SJSA1 (cell line): ENCODE measurements at regions not wholly inside any gene's neighbourhood (a gene's known extent, or its start where the extent isn't known, plus 50 kb on each side); places are given as distances from the start of the nearest gene placed in this dataset.

Experiments
- DNase-seq, 2 experiments: peaks; one replicate each; pipeline ENCODE4 v3.0.0-alpha.2; 2015 to 2020; ENCODE audit warnings: low spot score in 2 of 2, low read depth in 1 of 2
- H3K27ac ChIP-seq: fragments of 250-450 bp; sonication (Bioruptor Pico); 2 replicates; pipeline ENCODE4 v1.5.1; 2020; ENCODE audit warnings: mild to moderate bottlenecking, moderate library complexity
- H3K27me3 ChIP-seq: fragments of 250-450 bp; sonication (Bioruptor Pico); replicated peaks from 2 replicates; pipeline ENCODE4 v1.5.1; 2020; ENCODE audit warnings: mild to moderate bottlenecking, moderate library complexity
- H3K36me3 ChIP-seq: fragments of 250-450 bp; sonication (Bioruptor Pico); 2 replicates; pipeline ENCODE4 v1.5.1; 2020; ENCODE audit warnings: mild to moderate bottlenecking
- H3K4me1 ChIP-seq: fragments of 250-450 bp; sonication (Bioruptor Pico); replicated peaks from 2 replicates; pipeline ENCODE4 v1.6.1; 2021; ENCODE audit warnings: mild to moderate bottlenecking
- H3K4me3 ChIP-seq: fragments of 250-450 bp; sonication (Bioruptor Pico); 2 replicates; pipeline ENCODE4 v1.5.1; 2020; ENCODE audit warnings: mild to moderate bottlenecking
- H3K9me3 ChIP-seq: fragments of 250-450 bp; sonication (Bioruptor Pico); replicated peaks from 2 replicates; pipeline ENCODE4 v1.5.1; 2020; ENCODE audit warnings: mild to moderate bottlenecking

DNA sequence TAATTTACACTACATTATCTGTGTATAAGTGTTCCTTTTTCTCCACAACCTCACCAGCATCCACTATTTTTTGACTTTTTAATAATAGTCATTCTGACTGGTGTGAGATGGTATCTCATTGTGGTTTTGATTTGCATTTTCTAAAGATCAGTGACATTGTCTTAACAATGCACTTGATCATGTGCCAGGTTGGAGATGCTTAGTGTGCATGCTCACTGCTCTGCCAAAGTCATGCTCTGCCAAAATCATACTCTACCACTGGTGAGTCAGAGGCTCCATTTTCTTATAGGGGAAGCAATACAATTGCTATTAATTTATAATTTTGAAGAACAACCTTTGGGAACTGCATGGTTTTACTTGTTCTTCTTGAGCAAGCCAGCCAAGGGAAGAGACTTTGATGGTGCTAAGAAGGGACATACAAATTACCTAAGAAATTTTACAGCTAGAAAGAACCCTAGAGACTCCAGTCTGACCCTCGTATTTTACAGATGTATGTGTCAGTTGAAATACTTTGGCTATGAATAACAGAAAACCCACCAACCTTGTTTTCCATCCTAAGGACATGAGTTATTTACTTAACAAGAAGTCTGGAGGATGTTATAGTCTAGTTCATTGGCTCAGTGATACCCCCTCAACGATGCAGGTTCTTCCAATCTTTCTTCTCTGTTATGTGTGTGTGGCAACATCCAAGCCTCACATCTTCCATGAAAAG lies 368.9 kb downstream of the DDX10 start:
- Histone ChIP-seq H3K27me3 (no peaks in the 10 kb centered on the region), H3K9me3 (no peaks in the 10 kb centered on the region), H3K4me1 (peaks cover 19% of the 10 kb centered on the region), H3K36me3 (no peaks in the 10 kb centered on the region), H3K4me3 (no peak overlapping the region), H3K27ac (no peak overlapping the region)
- no peak for DNase-seq

DNA sequence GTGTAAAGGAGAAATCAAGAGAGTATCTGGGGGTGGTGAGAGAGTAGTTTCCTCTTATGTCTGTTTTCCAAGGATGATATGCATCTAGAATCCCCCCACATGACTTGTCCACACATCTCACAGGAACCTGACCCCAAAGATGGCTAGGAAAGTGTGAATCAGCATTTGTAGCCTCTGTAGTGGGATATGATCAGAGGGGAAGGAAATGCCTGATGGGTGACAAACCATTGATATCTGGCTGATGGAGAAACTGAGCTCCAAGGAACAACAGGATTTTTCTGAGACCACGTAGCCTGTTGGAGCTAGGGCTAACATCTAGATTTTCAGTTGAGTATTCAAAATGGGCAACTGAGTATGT lies 369.4 kb downstream of the DDX10 start:
- Histone ChIP-seq H3K27me3 (no peaks in the 10 kb centered on the region), H3K9me3 (no peaks in the 10 kb centered on the region), H3K27ac (no peak overlapping the region), H3K4me1 (peaks cover 20% of the 10 kb centered on the region), H3K4me3 (no peak overlapping the region), H3K36me3 (no peaks in the 10 kb centered on the region)
- no peak for DNase-seq

DNA sequence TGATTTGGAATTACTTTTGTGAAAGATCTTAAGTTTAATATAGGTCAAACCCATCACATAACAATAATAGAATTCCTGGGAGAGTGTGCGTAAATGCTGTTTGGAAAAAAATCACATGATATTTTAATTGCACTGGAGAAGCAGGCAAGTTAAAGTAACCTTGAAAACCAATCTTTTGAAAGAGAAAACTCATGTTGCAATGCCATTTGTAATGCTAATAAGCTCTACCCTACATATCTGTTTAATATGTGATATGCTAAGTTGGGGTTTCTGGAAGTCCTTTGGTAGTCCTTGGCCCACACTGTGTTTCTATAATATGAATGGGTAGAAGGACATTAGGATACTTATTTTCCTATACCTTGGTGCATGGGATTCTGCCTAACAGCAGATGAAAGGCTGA lies 370.4 kb downstream of the DDX10 start:
- Histone ChIP-seq H3K9me3 (no peaks in the 10 kb centered on the region), H3K4me1 (peaks cover 20% of the 10 kb centered on the region), H3K27ac (no peak overlapping the region), H3K4me3 (no peak overlapping the region), H3K36me3 (no peaks in the 10 kb centered on the region), H3K27me3 (no peaks in the 10 kb centered on the region)
- no peak for DNase-seq

DNA sequence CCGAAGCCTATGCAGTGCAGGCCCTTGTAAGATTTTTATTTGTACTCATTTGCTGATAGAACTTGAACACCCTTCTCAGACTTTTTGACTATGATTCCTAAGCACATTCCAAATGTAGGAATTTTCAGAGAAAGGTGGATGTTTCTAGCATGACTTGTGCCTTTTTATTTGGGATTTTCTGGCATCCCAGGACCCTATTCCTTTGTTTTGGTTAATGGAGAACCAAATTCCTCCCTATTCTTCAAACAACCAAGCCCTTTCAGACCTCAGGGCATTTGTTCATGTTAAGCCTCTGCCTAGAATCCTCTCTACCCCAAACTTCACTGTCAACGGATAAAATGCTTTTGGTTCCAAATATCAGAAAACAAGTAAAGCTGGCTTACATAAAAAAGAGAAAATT lies 371.1 kb downstream of the DDX10 start:
- Histone ChIP-seq H3K9me3 (no peaks in the 10 kb centered on the region), H3K27me3 (no peaks in the 10 kb centered on the region), H3K4me1 (peaks cover 20% of the 10 kb centered on the region), H3K36me3 (no peaks in the 10 kb centered on the region), H3K4me3 (no peak overlapping the region), H3K27ac (no peak overlapping the region)
- DNase-seq: peak in 1 of 2 experiments; percentile 2

DNA sequence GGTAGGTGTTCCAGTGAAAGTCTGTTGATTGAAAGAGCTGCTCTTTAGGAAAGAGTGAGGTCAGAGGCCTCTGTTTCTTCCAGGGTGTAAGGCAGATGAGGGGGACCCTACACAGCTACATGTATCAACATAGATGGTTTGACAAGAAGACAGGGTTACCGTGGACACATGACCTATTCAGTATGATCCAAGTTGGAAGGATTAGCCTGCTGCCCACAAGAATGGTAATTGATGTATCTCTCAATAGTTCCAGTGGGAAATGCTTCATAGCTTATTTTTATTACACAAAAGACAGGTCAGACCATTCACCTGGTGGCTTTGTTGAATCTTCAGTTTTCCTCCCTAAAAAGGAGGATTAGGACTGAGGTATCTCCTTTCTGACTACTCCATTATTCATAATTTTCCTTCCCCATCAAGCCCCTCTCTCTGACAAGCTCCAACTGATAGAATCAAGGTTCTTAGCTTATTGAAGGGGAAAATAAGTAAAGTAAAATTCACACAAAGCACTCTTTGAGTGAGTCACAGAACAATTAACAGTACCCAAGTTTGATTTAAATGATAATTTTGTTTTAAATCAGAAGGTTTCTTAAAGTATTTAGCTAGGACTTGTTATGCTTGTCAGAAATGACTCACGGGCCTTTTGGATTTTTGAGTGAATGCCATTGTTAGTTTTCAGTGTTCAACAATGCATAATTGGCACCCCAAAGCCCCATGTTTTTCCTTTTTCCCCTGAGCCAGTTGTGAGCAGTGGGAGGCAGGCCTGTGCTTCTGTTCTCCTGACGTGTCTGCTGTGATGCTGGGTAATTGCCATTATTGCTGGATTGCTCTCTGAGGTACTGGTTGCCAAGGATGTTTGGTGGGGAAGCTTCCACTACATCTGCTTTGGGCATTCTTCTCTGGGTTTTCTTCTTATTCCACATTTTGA lies 373.2 kb downstream of the DDX10 start:
- Histone ChIP-seq H3K27me3 (no peaks in the 10 kb centered on the region), H3K4me1 (peaks cover 20% of the 10 kb centered on the region), H3K36me3 (no peaks in the 10 kb centered on the region), H3K4me3 (no peak overlapping the region), H3K27ac (no peak overlapping the region), H3K9me3 (no peaks in the 10 kb centered on the region)
- peak; percentile 19 to 39 for DNase-seq

DNA sequence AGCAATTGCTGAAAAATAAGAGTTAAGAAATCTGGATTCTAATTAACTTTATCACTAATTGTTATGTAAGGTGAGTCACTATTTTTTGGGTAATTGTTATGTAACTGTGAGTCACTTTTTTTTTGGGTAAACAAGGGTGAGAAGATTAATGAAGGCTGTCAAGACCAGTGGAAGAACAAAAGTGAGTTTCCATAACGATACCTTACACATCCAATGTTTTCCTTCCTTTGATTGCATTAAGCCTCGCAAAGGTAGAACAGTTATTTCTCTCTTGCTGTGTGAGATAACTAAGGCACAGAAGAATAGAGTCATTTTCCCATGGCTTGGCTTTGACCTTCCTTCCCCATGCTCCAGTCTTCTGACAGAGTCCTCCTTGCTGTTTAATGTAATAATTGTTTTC lies 374.7 kb downstream of the DDX10 start:
- no peaks in the 10 kb centered on the region for H3K27me3 ChIP-seq
- H3K9me3 ChIP-seq: no peaks in the 10 kb centered on the region
- peaks cover 20% of the 10 kb centered on the region for H3K4me1 ChIP-seq
- no peak overlapping the region for H3K4me3 ChIP-seq
- DNase-seq: no peak
- H3K27ac ChIP-seq: no peak overlapping the region
- no peaks in the 10 kb centered on the region for H3K36me3 ChIP-seq

DNA sequence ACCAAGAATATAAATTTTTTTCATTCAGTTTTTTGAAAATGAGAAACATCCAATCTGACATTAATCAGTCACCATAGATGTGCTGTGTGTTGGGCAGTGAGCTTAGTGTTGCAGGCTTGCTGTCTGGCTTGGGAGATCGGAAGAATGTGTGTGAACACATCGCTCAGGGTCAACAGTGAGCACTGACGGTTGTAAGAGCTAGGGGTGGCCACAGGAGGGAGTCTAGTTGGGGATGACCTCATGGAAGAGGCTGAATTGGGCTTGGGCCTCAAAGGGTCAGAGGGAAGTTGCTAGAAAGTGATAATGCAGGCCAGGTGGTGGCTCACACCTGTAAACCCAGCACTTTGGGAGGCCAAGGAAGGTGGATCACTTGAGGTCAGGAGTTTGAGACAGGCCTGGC lies 375.4 kb downstream of the DDX10 start:
- no peaks in the 10 kb centered on the region for H3K36me3 ChIP-seq
- no peak overlapping the region for H3K4me3 ChIP-seq
- peaks cover 20% of the 10 kb centered on the region for H3K4me1 ChIP-seq
- H3K27me3 ChIP-seq: no peaks in the 10 kb centered on the region
- H3K27ac ChIP-seq: no peak overlapping the region
- H3K9me3 ChIP-seq: no peaks in the 10 kb centered on the region
- DNase-seq: no peak

DNA sequence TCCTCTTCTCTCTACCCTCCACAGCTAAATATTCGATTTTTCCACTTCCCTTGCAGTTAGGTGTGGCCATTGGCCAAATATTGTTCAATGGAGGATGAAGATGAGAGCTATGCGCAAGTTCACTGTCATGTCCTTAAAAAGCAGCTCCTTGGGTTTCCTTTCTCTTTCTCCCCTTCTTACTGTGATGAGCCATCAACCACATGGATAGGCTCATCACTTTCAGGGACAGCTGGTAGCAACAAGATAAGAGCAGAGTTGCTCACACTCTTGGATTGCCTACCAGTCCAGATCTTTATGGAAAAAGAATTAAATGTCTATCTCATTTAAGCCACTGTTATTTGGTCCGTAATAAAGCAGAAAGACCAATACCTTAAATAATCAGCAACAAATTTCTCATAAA lies 377.0 kb downstream of the DDX10 start:
- H3K27ac ChIP-seq: no peak overlapping the region
- no peaks in the 10 kb centered on the region for H3K9me3 ChIP-seq
- no peak for DNase-seq
- no peaks in the 10 kb centered on the region for H3K27me3 ChIP-seq
- H3K4me1 ChIP-seq: peaks cover 13% of the 10 kb centered on the region
- H3K36me3 ChIP-seq: no peaks in the 10 kb centered on the region
- H3K4me3 ChIP-seq: no peak overlapping the region

DNA sequence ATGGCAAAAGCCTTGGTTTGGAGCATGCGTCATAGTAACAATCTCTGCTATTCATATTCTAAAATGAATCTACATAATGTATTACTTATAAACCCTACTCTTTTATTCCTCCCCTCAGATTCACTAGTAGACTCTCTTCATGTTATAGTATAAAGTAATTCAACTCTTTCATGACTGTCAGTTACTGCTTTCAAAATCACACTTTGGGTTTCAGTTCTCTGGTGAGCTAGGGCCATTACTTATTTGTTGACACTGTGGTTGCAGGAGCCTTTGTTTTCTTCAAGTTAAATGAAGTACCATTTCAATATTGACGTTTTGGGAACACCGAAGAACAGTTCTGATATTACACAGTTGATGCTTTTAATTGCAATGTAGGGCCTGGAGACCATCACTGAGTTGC lies 378.4 kb downstream of the DDX10 start:
- H3K27ac ChIP-seq: no peak overlapping the region
- H3K27me3 ChIP-seq: no peaks in the 10 kb centered on the region
- DNase-seq: no peak
- no peak overlapping the region for H3K4me3 ChIP-seq
- no peaks in the 10 kb centered on the region for H3K36me3 ChIP-seq
- H3K9me3 ChIP-seq: no peaks in the 10 kb centered on the region
- H3K4me1 ChIP-seq: peaks cover 5% of the 10 kb centered on the region

DNA sequence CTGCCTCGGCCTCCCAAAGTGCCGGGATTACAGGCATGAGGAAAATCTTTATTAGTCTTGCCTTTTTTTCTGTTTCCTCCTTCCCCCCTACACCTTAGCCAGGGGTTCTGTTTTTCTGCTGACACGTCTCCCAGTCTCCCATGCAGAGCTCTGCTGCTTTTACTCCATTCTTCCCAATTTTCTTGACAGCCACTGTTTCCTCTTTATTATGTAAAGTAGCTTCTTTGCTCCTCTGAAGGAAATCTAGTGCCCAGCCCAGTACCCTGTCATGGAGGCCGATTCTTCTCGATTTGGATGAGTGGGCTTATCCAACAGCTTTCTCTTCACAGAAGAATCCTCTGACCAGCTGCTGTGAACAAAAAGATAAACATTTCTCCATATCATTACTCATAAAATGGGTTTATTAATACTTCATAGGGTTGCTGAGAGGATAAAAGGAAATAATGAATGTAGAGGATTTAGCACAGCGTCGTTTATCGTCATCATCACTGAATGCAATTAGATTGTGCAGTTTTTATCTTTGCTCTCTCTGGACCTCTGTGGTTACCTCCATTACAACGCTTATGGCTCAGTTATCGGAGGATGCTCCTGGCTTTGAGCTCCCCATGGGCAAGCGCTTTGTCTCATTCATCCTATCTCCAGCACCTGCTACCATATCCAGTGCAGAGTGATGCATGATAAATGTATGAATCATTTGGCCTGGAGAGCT lies 375.6 kb upstream of the C11orf87 start:
- Histone ChIP-seq H3K36me3 (no peaks in the 10 kb centered on the region), H3K4me1 (no peaks in the 10 kb centered on the region), H3K27me3 (no peaks in the 10 kb centered on the region), H3K9me3 (no peaks in the 10 kb centered on the region), H3K27ac (no peak overlapping the region), H3K4me3 (no peak overlapping the region)
- no peak for DNase-seq

DNA sequence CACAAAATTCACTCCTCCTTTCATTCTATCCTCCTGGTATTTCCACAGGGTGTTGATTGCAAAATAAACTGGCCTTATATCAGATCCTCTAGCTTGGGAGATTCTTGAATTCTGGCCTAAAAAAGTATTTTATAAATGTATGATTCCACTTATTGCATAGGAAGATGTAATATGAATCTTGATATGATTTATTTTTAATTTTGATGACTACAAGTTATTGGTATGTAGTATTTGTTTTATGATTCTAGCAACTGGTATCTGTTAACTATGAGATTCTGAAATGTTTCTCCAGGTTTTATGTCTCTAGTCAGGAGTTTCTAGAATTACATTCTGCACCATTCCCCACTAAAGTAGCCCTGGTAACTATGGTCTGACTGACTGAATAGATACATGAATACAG lies 373.9 kb upstream of the C11orf87 start:
- H3K4me3 ChIP-seq: no peak overlapping the region
- no peaks in the 10 kb centered on the region for H3K27me3 ChIP-seq
- H3K36me3 ChIP-seq: no peaks in the 10 kb centered on the region
- H3K4me1 ChIP-seq: no peaks in the 10 kb centered on the region
- no peak overlapping the region for H3K27ac ChIP-seq
- no peaks in the 10 kb centered on the region for H3K9me3 ChIP-seq
- DNase-seq: no peak

DNA sequence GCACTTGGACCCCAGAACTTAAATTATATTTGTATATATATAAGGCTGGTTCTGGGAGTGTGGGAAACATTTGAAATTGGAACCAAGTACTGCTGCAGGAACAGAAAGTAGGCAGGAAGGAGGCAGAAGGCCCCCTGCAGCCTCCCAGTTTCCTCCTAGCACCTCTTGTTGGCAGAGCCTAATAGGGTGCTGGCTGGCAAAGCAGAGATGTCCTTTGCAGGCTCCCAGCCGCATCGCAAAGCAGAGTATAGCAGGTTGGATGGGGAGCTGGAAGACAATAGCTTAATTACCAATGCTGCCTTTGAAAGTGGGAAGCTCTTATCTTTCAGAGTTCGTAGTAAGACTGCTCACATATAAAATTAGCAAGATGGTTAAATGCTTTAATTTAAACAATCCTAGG lies 370.8 kb upstream of the C11orf87 start:
- DNase-seq: no peak
- no peak overlapping the region for H3K4me3 ChIP-seq
- H3K4me1 ChIP-seq: no peaks in the 10 kb centered on the region
- H3K27ac ChIP-seq: no peak overlapping the region
- H3K9me3 ChIP-seq: no peaks in the 10 kb centered on the region
- no peaks in the 10 kb centered on the region for H3K27me3 ChIP-seq
- H3K36me3 ChIP-seq: no peaks in the 10 kb centered on the region

DNA sequence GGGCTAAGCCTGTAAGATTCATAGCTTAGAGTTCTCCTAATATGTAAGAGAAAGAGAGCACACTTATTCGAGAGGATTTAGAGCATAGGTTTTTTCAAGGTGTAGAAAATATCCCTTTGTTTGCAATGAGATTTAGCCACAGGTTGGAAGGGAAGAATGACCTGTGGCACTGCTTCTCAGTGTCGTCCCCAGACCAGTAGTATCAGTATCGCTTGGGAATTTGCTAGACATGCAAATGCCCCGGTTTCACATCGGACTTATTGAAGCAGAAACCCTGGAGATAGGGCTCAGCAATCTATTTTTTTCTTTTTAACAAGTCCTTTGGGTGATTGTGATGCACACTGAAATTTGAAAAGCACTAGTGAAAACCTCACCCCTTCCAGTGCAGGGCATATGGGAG lies 362.6 kb upstream of the C11orf87 start:
- Histone ChIP-seq H3K4me1 (no peaks in the 10 kb centered on the region), H3K27ac (no peak overlapping the region), H3K4me3 (no peak overlapping the region), H3K9me3 (no peaks in the 10 kb centered on the region), H3K36me3 (no peaks in the 10 kb centered on the region), H3K27me3 (no peaks in the 10 kb centered on the region)
- DNase-seq: no peak

DNA sequence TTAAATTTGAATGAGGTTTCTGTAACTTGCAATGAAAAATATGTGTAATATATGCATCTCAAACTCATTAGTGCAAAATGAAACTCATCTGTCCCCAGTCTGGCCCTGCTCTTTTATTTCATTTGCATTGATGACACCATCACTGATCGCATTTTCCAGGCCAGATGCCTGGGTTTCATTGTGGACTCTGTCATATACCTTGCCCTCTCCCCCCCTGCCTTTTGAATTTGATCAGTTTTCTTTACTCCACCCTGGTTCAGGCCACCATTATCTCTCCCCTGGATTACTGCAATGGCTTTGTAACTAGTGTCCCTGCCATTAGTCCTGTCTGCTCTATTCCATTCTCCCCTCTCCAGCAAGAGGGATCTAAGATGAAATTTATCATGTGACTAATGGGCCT lies 360.6 kb upstream of the C11orf87 start:
- H3K4me3 ChIP-seq: no peak overlapping the region
- H3K27me3 ChIP-seq: no peaks in the 10 kb centered on the region
- H3K36me3 ChIP-seq: no peaks in the 10 kb centered on the region
- no peak overlapping the region for H3K27ac ChIP-seq
- DNase-seq: no peak
- H3K4me1 ChIP-seq: no peaks in the 10 kb centered on the region
- no peaks in the 10 kb centered on the region for H3K9me3 ChIP-seq
